ENCODE measurements at regions not wholly inside any gene's neighbourhood (a gene's known extent, or its start where the extent isn't known, plus 50 kb on each side); places are given as distances from the start of the nearest gene placed in this dataset.

DNA sequence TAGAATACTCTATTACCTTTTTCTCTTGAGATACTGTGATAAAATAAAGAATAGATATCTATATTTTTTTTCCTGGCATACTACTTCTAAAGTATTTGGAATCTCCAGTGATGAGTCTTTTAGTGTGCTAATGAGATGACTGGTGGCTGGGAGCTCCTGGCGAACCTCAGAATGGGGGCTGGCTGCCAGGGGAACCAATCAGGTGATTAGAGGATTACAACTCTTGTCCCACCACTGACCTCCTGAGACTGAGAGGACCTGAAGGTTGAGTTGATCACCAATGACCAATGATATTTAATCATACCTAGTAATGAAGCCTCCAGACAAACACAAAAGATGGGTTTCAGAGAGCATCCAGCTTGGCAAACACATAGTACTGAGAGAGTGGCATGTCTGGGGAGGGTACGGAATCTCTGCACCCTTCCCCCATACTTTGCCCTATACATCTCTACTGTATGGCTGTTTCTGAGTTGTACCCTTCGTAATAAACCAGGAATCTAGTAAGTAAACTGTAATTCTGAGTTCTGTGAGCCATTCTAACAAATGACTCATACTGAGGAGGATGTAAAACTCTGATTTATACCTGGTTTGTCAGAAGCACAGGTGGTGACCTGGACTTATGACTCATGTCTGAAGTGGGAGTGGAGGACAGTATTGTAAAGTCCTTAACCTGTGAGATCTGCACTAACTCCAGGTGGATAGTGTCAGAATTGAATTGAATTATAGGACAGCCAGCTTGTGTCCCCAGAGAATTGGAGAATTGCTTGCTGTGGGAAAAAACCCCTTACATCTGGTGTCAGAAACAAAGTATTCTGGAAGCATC, 325.3 kb upstream of the LRRC4C start:
- Histone ChIP-seq H3K9me3 (peaks cover 0 to 8% (median 0%) of the 10 kb centered on the region in 3 donors), H3K4me1 (no peaks in the 10 kb centered on the region), H3K27ac (no peak overlapping the region), H3K4me3 (no peak overlapping the region), H3K27me3 (no peaks in the 10 kb centered on the region), H3K36me3 (no peaks in the 10 kb centered on the region)
- intact Hi-C loops (cut with DNase I) = no loop called here
- TF ChIP-seq POLR2A (IDR thresholded peaks at IDR 0.05) (no peak), CTCF (IDR thresholded peaks at IDR 0.05) (no peak)
- no peak for DNase-seq
- WGBS, 2 donors = 43 to 60% methylated on average over 3 of the region's 3 CpGs

DNA sequence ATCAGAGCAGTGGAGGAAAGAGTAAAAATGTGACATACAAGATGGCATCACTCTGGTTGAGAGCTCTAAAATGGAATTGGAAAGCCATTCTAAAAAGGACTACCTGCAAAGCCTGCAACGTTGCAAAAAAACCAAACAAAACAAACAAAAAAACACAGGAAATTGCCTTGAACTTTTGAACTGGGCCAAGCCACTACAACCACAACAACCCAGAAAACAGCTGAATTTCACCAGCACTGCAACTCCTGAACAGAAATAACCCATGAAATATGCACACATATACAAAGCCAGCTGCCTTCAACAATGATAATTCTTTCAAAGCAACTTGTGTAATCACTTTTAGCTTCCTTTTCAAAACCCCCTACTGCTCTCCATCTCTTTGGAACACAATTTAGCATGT, 326.6 kb upstream of the LRRC4C start:
- Histone ChIP-seq H3K9me3 (peaks cover 0 to 8% (median 7%) of the 10 kb centered on the region in 3 donors), H3K4me3 (no peak overlapping the region), H3K27ac (no peak overlapping the region), H3K36me3 (no peaks in the 10 kb centered on the region), H3K4me1 (no peaks in the 10 kb centered on the region), H3K27me3 (no peaks in the 10 kb centered on the region)
- intact Hi-C loops (cut with DNase I) = no loop called here
- no peak for TF ChIP-seq POLR2A (IDR thresholded peaks at IDR 0.05)
- no peak for TF ChIP-seq CTCF (IDR thresholded peaks at IDR 0.05)
- no peak for DNase-seq
- 10 to 30% methylated on average over 1 of the region's 1 CpG for WGBS, 2 donors

DNA sequence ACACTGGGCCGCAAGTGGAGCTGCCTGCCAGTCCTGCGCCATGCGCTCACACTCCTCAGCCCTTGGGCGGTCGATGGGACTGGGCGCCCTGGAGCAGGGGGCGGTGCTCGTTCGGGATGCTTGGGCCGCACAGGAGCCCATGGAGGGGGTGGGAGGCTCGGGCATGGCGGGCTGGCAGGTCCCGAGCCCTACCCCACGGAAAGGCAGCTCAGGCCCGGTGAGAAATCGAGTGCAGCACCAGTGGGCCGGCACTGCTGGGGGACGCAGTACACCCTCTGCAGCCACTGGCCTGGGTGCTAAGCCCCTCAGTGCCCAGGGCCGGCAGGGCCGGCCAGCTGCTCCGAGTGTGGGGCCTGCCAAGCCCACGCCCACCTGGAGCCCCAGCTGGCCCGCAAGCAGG, 328.7 kb upstream of the LRRC4C start:
- peaks cover 0 to 8% (median 7%) of the 10 kb centered on the region in 3 donors for H3K9me3 ChIP-seq
- no peak for TF ChIP-seq POLR2A (IDR thresholded peaks at IDR 0.05)
- no peak overlapping the region for H3K27ac ChIP-seq
- no peaks in the 10 kb centered on the region for H3K4me1 ChIP-seq
- H3K4me3 ChIP-seq = no peak overlapping the region
- intact Hi-C loops (cut with DNase I) = no loop called here
- no peaks in the 10 kb centered on the region for H3K36me3 ChIP-seq
- no peaks in the 10 kb centered on the region for H3K27me3 ChIP-seq
- WGBS, 2 donors = 94 to 100% methylated on average over 1 to 3 of the region's 23 CpGs
- no peak for DNase-seq

- Histone ChIP-seq H3K4me1 (no peaks in the 10 kb centered on the region), H3K4me3 (no peak overlapping the region), H3K27me3 (no peaks in the 10 kb centered on the region), H3K36me3 (no peaks in the 10 kb centered on the region), H3K27ac (no peak overlapping the region), H3K9me3 (peaks cover 0 to 8% (median 7%) of the 10 kb centered on the region in 3 donors)
- intact Hi-C loops (cut with DNase I) = no loop called here
- DNase-seq = no peak
- no peak for TF ChIP-seq POLR2A (IDR thresholded peaks at IDR 0.05)
- TF ChIP-seq CTCF (IDR thresholded peaks at IDR 0.05) = no peak
- 61 to 76% methylated on average over 3 of the region's 3 CpGs for WGBS, 2 donors
Measured at GRCh38 chr11:41789376-41789775, 329.9 kb upstream of the LRRC4C start.

DNA sequence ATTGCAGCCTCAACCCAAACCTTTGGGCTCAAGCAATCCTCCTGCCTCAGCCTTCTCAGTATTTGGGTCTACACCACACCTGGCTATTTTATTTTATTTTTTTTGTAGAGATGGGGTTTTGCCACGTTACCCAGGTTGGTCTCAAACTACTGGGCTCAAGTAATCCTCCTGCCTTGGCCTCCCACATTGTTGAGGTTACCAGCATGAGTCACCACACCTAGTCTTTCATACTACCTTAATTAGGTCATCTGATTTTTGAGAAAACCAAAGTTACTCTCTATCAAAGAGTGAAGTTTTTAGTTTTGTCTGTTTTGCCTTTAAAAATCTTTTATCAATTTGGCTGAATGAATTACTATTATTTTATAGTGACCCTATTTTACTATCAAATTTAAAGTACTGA, 335.6 kb upstream of the LRRC4C start:
- Histone ChIP-seq H3K9me3 (peaks cover 0 to 6% (median 0%) of the 10 kb centered on the region in 3 donors), H3K27me3 (no peaks in the 10 kb centered on the region), H3K36me3 (no peaks in the 10 kb centered on the region), H3K4me3 (no peak overlapping the region), H3K4me1 (no peaks in the 10 kb centered on the region), H3K27ac (no peak overlapping the region)
- intact Hi-C loops (cut with DNase I) = no loop called here
- TF ChIP-seq POLR2A (IDR thresholded peaks at IDR 0.05) (no peak), CTCF (IDR thresholded peaks at IDR 0.05) (no peak)
- no peak for DNase-seq
- 0 to 25% methylated on average over 1 of the region's 1 CpG for WGBS, 2 donors

Measured in esophagus squamous epithelium (tissue), 5 donors.